Aorta (tissue), 5 donors: ENCODE measurements at regions not wholly inside any gene's neighbourhood (a gene's known extent, or its start where the extent isn't known, plus 50 kb on each side); places are given as distances from the start of the nearest gene placed in this dataset.
"Not testable (repeated sequence)": the region's sequence is repeated elsewhere in the genome, so short reads cannot be mapped to it uniquely, and the experiment has no call there.

Experiments
- ATAC-seq: fragments of 200-7000 bp; cut with Tn5 transposase; one replicate; pipeline ENCODE4 v1.9.1; 2022; ENCODE audit warnings: moderate library complexity; ENCODE audit not compliant: low FRiP score
- DNase-seq, 2 donors: peaks; one replicate each; pipeline ENCODE4 v3.0.0-alpha.2; 2020
- H3K27ac ChIP-seq, 2 donors: one replicate each; pipeline ENCODE4 v1.5.1; 2013; ENCODE audit warnings: low read length in 2 of 2, mild to moderate bottlenecking in 2 of 2, moderate library complexity in 2 of 2, control low read depth in 1 of 2, inconsistent platforms in 1 of 2, low read depth in 1 of 2
- H3K27me3 ChIP-seq, 2 donors: one replicate each; pipeline ENCODE4 v1.6.1; 2013; ENCODE audit warnings: control low read depth in 1 of 2, low read length in 1 of 2, mild to moderate bottlenecking in 1 of 2, moderate library complexity in 1 of 2; ENCODE audit not compliant: insufficient read depth in 2 of 2, control insufficient read depth in 1 of 2
- H3K36me3 ChIP-seq, 2 donors: one replicate each; pipeline ENCODE4 v1.6.1; 2013; ENCODE audit warnings: control low read depth in 1 of 2, low read length in 1 of 2, mild to moderate bottlenecking in 1 of 2; ENCODE audit not compliant: insufficient read depth in 2 of 2, control insufficient read depth in 1 of 2
- H3K4me1 ChIP-seq, 2 donors: one replicate each; pipeline ENCODE4 v1.6.1; 2013; ENCODE audit warnings: low read length in 2 of 2, control low read depth in 1 of 2, mild to moderate bottlenecking in 1 of 2, moderate library complexity in 1 of 2; ENCODE audit not compliant: insufficient read depth in 2 of 2, control insufficient read depth in 1 of 2
- H3K4me3 ChIP-seq, 2 donors: one replicate each; pipeline ENCODE4 v1.5.1; 2013; ENCODE audit warnings: low read length in 2 of 2, control low read depth in 1 of 2, mild to moderate bottlenecking in 1 of 2
- H3K9me3 ChIP-seq: one replicate; pipeline ENCODE4 v1.6.1; 2013; ENCODE audit warnings: mild to moderate bottlenecking, low read length; ENCODE audit not compliant: control insufficient read depth
- WGBS, 2 donors: extraction: QIAGEN DNeasy Blood & Tissue Kit; methylation state at CpG; one replicate each; pipeline ENCODE4 v1.1.7; 2013; 5-methylcytosine and 5-hydroxymethylcytosine counted together
- intact Hi-C, 2 donors: fragments of 100-400 bp; cut with DNase I; formaldehyde crosslinking; loops; one replicate each; pipeline versions ENCODE4 v1.14.2 to v1.15.0; 2022
- donor health status: healthy with polysubstance abuse.
- donor health status: Bipolar disorder and iron deficiency.
- donor health status: DM: no; HTN: no; CAD: no.
- donor health status: DM: no; HTN: no; CAD: no.
- donor health status: DM: yes; HTN: yes; CAD: no.

DNA sequence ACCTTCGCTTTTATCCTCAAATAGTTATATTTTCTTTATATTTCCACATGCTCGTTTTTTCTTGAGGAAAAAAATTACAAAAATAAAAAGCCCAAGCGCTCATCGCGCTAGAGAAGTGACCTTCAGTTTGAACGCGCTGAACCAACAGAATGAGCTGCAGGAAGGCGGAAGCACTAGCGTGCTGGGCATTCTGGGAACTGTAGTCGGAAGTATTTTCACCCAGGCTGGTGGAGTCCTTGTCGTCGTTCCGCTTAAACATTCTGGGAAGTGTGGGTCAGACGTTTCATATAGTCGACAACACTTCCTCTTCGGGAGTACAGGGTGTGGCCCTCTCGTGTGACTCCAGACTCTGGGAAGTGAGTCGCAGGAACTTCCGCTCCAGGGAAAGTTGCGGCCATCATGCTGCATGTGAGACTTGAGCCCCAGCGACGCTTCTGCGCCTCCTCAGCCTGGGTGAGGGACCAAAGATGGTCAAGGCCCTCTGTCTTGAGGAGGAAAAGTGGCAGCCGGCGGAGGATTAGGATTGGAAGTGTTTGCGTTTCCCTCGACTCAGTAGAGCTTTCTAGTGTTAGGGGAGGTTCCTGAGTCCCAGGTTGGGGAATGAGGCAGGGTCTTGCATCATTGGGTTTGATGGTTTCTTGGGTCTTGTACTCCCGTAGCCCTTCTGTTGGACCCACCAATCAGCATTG, 84.1 kb upstream of the GPR39 start:
- H3K27me3 ChIP-seq, H3K4me1 ChIP-seq, intact Hi-C loops, H3K4me3 ChIP-seq, DNase-seq, H3K36me3 ChIP-seq, H3K9me3 ChIP-seq, H3K27ac ChIP-seq, ATAC-seq: not testable (repeated sequence)
- 64 to 67% methylated on average over 26 to 28 of the region's 28 CpGs for WGBS, 2 donors

GRCh38 chr2:132337135-132337534, 79.5 kb upstream of the GPR39 start:
- DNase-seq, H3K4me1 ChIP-seq, intact Hi-C loops, H3K36me3 ChIP-seq, H3K27me3 ChIP-seq, ATAC-seq, H3K27ac ChIP-seq, H3K4me3 ChIP-seq, H3K9me3 ChIP-seq: not testable (repeated sequence)
- WGBS, 2 donors, result 85 to 89% methylated on average over 11 to 12 of the region's 13 CpGs

DNA sequence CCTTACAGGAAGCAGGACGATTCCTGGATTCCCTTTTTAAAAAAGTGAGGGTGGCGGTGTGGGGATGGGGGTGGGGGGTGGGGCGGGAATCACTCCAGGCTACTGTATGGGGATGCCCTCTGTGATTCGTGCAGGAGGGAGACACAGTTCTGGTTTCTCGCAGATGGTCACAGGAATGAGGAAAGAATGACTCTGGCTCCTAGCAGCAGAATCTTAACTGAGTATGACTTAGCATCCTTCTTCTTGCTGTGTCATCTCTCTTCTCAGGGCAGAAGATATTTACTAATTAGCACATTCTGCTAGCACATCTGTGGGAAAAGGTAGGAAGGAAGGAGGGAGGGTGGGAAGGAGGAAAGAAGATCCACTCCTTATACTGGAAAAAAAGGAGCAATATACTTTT, 78.8 kb upstream of the GPR39 start:
- H3K9me3 ChIP-seq, H3K27me3 ChIP-seq, H3K4me3 ChIP-seq, H3K36me3 ChIP-seq, H3K4me1 ChIP-seq, ATAC-seq, H3K27ac ChIP-seq, DNase-seq, intact Hi-C loops: not testable (repeated sequence)
- 29 to 32% methylated on average over 2 to 4 of the region's 5 CpGs for WGBS, 2 donors

DNA sequence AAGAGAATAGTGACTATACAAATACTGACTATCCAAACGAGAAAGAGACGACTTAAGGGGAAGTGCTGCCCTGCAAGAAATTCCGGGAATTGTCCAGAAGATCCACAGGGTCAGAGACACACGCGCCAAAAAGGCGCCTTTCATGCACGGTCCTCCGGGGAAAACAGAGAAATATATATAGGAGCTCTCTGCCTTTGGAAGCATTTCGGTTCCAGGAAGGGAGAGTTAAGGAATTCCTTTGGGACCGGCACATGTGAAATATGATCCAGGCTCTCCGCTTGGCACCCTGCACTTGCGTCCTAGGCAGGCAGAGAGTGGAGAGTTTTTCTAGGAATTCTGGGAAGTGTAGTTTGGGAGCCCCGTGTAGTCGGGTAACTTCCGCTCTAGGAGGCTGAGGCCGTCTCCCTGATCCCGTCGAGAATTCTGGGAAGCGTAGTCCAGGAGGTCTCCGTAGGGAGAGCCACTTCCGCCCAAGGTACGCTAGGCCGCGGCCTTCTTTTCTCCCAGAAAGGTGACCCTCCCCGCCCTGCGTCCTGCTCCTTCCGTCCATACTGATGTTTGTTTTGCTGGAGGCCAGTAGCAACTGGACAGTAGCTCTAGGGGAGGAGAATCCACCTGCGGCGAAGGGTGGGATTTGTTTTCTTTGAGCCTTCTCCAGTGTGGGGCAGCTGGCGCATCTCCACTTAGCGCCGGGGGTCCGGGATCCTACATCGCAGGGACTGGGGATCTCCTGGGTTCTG, 69.4 kb upstream of the GPR39 start:
- H3K27ac ChIP-seq, H3K36me3 ChIP-seq, H3K4me1 ChIP-seq, H3K27me3 ChIP-seq, H3K9me3 ChIP-seq, intact Hi-C loops, H3K4me3 ChIP-seq: not testable (repeated sequence)
- 9 to 10% methylated on average over 34 of the region's 34 CpGs for WGBS, 2 donors
- ATAC-seq (peak; percentile 99), DNase-seq (peak; percentile 86 to 89)

DNA sequence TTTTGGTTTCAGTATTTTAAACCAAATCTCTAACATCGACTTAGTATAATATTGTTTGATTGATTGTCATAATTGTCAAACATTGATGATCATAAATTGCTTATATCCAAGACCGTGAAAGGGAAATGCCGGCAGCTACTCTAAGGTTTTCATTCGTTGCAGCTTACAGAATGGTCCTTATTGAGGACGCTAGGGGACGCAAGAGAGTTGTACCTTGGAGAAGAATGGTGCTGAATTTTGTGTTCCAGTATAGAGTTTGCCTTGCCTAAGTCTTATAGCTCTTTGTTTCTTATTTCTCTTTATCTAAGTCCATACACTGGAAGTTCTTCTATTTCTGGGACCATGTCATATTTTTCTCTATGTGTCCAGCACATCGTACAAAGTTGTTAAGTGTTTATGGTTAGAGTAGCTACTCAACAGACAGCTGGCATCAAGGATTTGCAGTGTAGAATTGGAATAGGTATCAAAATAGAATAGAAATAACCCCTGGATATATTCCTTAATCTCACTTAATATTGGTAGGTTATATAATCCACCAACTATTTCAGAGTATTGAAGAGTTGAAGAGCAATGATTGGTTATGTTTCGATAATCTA, 67.4 kb upstream of the GPR39 start:
- 38 to 41% methylated on average over 8 of the region's 8 CpGs for WGBS, 2 donors
- H3K36me3 ChIP-seq, H3K9me3 ChIP-seq, intact Hi-C loops, ATAC-seq, H3K27me3 ChIP-seq, H3K4me1 ChIP-seq, H3K27ac ChIP-seq, H3K4me3 ChIP-seq, DNase-seq: not testable (repeated sequence)

- DNase-seq, intact Hi-C loops, H3K36me3 ChIP-seq, H3K4me3 ChIP-seq, H3K4me1 ChIP-seq, H3K27me3 ChIP-seq, H3K27ac ChIP-seq, ATAC-seq, H3K9me3 ChIP-seq: not testable (repeated sequence)
- WGBS, 2 donors, result 69 to 72% methylated on average over 4 of the region's 4 CpGs
Measured at GRCh38 chr2:132351668-132352067, 64.9 kb upstream of the GPR39 start.

GRCh38 chr2:132352481-132353001, 64.1 kb upstream of the GPR39 start:
- DNase-seq, result peak; percentile 76 to 77
- H3K4me3 ChIP-seq, result peak overlapping the region in 1 of 2 donors; percentile 29
- 3 to 4% methylated on average over 38 to 44 of the region's 44 CpGs for WGBS, 2 donors
- H3K27me3 ChIP-seq, H3K27ac ChIP-seq, H3K4me1 ChIP-seq, intact Hi-C loops, H3K9me3 ChIP-seq, H3K36me3 ChIP-seq: not testable (repeated sequence)
- peak; percentile 87 for ATAC-seq

- ATAC-seq, intact Hi-C loops, H3K4me1 ChIP-seq, H3K4me3 ChIP-seq, H3K27me3 ChIP-seq, H3K27ac ChIP-seq, H3K9me3 ChIP-seq, H3K36me3 ChIP-seq: not testable (repeated sequence)
- WGBS, 2 donors, result 1 to 2% methylated on average over 25 to 32 of the region's 32 CpGs
- DNase-seq, result peak; percentile 72 to 80
Measured at GRCh38 chr2:132353380-132353779, 63.2 kb upstream of the GPR39 start.
